ENCODE measurements at regions not wholly inside any gene's neighbourhood (a gene's known extent, or its start where the extent isn't known, plus 50 kb on each side); places are given as distances from the start of the nearest gene placed in this dataset.

DNA sequence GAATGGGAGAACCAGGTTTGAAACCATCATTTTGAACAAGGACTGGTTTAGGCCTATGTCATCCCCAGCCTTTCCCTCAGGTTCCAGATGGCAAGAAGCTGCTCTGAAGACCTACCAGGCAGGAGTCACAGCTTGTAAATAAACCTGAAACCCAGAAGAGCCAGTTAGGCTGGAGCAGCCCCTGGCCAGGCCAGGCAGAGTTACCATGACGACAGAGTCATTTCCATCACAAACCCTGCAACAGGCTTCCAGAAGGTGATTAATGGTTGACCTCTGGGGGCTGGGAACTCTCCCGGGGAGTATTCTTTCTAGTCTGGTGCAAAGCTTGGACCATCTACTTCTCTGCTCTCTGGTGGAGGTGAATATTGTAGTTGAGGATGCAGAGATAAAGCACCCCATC lies 164.1 kb upstream of the NCAM1 start:
- no peak for DNase-seq

- no peak for DNase-seq
Observed at GRCh38 chr11:112797648-112798293, 163.4 kb upstream of the NCAM1 start.

GRCh38 chr11:112801025-112801816 lies 160.0 kb upstream of the NCAM1 start:
- DNase-seq: no peak

DNA sequence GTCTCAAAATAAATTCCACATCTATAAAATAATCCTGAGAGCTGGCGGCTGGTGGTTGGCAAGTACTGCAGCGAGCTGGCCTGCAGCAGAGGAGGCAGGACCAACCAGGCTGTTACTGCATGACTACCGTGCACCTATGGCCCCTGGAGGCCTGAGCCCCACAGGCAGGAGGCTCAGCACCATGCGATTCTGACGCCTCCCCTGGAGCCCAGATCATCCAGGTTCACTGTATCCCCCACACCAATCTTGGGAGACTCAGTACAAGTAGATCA lies 159.5 kb upstream of the NCAM1 start:
- no peak for DNase-seq

DNA sequence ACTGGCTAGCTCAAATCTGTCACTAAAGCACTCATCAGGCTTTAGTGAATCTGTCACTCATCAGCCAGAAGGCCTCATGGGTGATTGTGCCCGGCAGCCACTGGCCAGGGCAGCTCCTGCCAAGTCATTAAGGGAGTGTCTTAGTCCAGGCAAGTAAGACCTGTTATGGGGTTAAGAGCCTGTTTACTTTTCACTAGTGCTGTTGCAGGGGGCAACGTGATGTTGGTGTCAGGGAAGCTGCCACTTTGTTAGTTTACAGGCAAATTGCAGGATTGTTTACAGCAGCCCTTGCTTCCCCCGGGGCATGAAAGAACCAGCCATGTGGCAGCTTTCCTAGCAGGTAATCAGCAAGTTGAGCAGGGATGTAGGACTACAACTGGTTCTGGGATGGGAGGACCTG lies 155.6 kb upstream of the NCAM1 start:
- DNase-seq: no peak

DNA sequence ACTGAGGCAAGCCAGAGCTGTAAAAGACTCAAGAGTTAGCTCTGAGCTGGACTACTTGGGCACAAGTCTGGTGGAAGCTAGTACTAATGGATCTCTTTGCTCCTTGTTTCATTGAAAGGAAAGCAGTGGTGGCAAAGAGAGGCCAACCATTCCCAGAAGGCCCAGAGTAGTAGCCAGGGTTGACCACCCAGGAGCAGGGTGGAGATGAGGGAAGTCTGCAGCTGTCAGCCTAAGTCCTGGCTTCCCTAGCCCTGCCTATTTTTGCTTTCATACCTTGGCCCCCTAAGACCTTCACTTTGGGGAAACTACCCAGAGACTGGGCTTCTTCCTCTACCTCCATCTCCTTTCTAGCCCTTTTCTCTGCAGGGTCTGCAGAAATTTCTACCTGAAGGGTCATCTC lies 155.0 kb upstream of the NCAM1 start:
- no peak for DNase-seq

DNA sequence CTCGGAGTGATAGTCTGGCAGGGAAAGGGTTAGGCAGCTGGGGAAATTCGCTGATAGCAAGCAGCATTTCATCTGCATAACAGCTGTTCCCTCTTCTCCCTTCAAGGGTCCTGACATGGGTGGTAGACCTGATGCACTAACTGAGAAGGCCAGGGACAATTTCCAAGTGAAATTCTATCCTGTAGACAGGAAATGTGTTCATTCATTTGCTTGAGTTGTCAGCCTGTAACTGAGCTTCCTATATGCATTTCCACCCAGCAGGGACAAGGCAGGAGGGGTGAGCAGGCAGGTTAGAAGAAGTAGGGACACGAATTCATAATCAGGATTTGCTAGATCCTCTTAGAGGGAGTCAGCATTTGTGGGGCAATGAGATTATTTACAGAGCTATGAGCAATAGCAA lies 154.3 kb upstream of the NCAM1 start:
- DNase-seq: no peak

DNA sequence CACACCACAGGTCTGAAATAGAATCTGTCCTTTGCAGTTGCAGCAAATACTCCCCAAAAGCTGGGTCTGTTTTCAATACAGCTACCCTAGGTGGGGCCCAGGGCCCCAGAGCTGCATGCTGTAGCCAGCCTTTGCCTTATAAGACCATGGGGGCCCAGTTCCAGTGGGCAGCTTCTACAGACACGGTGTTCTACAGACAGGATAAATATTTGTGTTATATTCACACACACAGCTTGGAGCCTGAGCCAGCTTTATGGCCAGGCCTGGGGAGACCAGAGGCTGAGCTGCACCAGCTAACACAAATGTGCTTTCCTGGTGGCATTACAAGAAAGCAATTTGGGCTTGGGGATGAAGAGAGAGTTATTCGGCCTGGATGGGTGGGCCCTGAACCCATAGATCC lies 151.8 kb upstream of the NCAM1 start:
- no peak for DNase-seq

GRCh38 chr11:112810951-112811350 lies 150.3 kb upstream of the NCAM1 start:
- no peak for DNase-seq

GRCh38 chr11:112811783-112812182 lies 149.4 kb upstream of the NCAM1 start:
- no peak for DNase-seq

- DNase-seq: no peak
Observed at GRCh38 chr11:112812729-112813128, 148.5 kb upstream of the NCAM1 start.

DNA sequence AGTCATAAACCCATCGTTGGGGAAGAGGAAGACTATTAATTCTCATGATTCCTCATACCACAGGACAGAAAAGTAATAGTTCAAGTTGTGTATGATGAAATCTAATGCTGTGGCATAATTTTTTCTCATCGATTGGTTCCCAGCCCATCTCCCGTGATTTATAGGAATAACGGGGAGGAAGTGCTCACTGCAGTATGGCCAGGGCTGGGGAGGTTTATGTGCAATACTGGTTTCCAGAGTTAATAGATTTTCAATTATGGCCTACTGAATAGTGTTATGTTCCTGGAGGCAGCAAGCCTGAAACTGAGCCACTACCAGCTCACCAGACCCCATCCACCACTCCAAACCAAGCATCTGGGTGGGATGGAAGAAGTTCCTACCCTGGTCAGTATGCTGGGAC lies 147.1 kb upstream of the NCAM1 start:
- no peak for DNase-seq

DNA sequence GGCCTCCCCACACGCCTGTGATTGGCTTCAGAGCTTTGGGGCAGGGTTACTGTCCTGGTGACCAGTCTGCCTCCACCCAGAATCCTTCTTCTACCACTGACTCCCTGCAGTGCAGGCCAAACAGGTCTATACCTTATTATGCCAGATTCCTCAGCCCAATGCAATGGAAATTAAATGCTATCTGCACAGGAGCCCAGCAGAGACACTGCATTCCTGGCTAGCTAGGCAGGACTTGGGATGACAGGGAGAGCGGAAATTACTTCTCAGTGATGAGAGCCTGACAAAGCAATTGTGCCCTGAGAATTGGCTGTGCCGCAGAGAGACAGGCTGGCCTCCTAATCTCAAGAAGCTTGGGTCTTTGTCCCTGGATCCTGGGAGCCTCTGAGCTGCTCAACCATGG lies 143.8 kb upstream of the NCAM1 start:
- DNase-seq: no peak

DNA sequence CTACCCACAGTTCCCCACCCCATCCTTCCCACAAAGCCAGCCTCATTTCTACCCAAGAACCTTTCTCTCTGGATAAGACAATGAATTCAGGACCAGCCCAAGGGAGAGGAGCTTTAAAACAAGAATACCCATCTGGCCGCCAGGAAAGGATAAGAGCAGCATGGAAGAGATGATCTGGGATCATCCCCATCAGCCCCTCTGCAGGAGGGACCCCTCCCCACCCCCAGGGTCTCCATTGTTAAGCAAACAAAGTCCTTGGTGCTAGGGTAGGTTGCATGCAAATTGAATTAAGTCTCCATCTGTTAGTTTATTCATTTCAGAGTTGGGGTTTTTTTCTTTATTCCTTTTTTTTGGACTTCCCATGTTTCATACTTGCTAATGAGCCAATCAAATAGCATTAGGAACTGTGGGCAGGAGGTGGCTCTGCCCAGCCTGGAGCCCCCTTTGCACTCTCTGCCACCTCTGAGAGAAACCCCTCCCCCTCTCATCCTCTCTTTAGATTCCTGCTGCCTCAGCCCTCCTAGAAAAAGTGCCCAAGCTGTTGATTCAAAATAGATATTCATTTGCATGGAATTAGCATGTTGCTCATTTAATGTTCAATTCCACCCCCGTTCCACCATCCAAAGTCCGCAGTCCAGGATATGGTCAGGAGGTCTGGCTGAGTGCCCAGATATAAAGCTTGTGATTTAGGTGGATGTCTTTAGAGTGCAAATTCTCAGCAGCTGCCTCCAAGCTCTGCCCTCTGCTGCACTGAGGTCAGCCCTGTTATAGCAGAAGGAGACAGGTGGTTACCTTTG lies 138.5 kb upstream of the NCAM1 start:
- DNase-seq: no peak

GRCh38 chr11:112826026-112826425 lies 135.2 kb upstream of the NCAM1 start:
- no peak for DNase-seq

DNA sequence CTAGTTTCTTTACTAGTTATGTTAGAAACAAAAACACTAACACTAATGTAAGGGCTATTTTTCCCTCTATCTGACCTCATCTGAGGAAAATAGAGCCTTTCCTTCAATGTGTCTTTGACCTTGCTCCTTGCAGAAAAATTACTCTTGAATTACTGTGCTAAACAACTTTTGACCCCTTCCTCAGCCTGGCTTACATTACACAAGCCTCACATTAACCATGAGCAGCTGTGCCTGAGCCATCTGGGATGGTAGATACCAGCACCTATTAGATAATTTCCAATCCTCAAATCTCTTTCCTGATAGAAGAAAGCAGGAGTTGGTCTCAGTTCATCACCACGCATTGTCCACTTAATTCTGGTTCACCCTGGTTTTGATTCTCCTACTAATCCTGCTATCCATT lies 134.4 kb upstream of the NCAM1 start:
- no peak for DNase-seq

- no peak for DNase-seq
Observed at GRCh38 chr11:112828421-112828820, 132.8 kb upstream of the NCAM1 start.

- no peak for DNase-seq
Observed at GRCh38 chr11:112829971-112830654, 131.1 kb upstream of the NCAM1 start.

DNA sequence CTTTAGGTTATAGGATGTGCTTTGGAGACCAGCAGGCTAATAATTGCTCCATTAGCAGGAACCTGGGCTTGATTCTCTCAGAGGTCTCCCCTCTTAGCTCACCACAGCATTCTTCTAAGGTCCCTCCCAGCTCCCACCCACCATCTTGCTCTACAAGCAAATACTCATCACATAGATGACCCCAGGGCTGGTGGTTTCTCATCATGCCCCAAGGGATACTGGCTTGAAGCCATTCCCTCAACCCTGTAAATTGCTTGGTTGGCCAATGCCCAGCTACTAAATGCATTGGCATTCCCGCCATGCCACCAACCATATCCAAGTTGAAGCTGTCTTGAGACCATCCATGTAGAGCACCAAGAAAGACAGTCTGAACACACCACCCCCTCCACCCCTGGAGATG lies 130.2 kb upstream of the NCAM1 start:
- no peak for DNase-seq

GRCh38 chr11:112831969-112832766 lies 129.1 kb upstream of the NCAM1 start:
- no peak for DNase-seq

DNA sequence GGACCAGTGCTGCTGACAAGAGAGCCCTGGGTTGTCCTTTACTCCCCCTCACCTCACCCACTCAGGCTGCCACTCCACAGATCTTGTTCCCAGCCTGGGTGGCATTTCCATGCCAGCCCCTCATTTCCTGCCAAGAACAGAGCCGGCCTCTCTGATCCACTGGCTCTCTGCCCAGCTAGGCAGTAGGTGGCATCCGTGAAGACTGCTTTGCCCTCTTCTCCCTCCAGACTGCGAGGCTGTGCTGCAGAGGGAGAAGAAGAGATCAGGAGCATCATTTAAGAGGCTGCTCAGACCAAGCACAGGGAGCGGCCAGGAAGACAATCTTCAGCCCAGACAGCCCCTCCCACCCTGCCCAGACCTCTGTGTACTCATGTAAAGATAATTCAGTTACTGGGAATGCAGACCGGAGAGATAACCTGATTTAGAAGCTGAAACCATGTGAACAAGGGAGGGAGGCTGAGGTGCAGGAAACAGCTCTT lies 126.9 kb upstream of the NCAM1 start:
- no peak for DNase-seq

GRCh38 chr11:112835591-112836255 lies 125.5 kb upstream of the NCAM1 start:
- DNase-seq: no peak

Measured in NCI-H1436 (cell line).